ENCODE measurements at regions not wholly inside any gene's neighbourhood (a gene's known extent, or its start where the extent isn't known, plus 50 kb on each side); places are given as distances from the start of the nearest gene placed in this dataset.

- H3K27ac Mint-ChIP-seq, result no peak overlapping the region
- TF ChIP-seq CTCF (conservative IDR thresholded peaks at IDR 0.05), result no peak
- H3K4me1 Mint-ChIP-seq (ENCODE audit: unreplicated experiment), result no peaks in the 10 kb centered on the region
- DNase-seq (ENCODE audit: extremely low spot score, unreplicated experiment), result no peak
- no peak overlapping the region for H3K4me3 Mint-ChIP-seq
- no peaks in the 10 kb centered on the region for H3K36me3 Mint-ChIP-seq
- H3K9me3 Mint-ChIP-seq, result no peaks in the 10 kb centered on the region
- no peaks in the 10 kb centered on the region for H3K27me3 Mint-ChIP-seq
Measured at GRCh38 chr13:89951341-89951740, 1396.1 kb upstream of the MIR17HG start.

DNA sequence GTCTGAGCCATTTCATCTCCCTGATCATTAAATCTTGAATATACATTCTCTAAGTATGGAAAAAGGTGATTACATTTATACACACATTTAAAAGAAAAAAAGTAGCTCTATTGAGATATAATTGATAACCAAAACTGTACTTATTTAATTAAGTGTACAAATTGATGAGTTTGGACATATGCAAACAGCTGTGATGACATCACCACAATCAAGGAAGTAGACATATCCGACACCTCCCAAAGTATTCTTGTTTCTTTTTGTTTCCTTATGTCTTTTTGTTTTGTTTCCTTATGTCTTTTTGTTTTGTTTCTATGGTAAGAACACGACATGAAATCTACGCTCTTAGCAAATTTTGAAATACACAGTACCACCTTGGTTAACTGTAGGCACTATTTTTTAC lies 1393.9 kb upstream of the MIR17HG start:
- no peaks in the 10 kb centered on the region for H3K36me3 Mint-ChIP-seq
- no peak overlapping the region for H3K27ac Mint-ChIP-seq
- no peak for TF ChIP-seq CTCF (conservative IDR thresholded peaks at IDR 0.05)
- no peak for DNase-seq (ENCODE audit: extremely low spot score, unreplicated experiment)
- H3K4me1 Mint-ChIP-seq (ENCODE audit: unreplicated experiment), result no peaks in the 10 kb centered on the region
- H3K9me3 Mint-ChIP-seq, result no peaks in the 10 kb centered on the region
- no peaks in the 10 kb centered on the region for H3K27me3 Mint-ChIP-seq
- H3K4me3 Mint-ChIP-seq, result no peak overlapping the region

DNA sequence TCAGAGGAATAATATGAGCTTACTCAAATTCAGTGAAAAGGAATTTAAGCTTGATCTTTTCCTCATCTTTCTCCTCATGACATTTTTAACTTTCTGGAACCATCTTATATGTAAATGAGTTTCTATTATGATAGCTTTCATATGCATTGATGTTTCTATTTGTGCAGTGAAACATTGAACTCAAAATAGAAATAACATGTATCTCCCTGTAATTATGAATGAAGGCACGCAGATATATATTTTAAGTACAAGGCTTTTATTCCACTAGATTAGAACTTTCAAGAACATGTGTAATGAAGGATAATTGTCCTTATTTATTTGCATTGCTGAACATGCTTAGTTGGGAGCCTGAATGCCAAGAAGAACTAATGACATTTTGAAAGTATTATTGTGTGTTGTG lies 1391.7 kb upstream of the MIR17HG start:
- no peak for TF ChIP-seq CTCF (conservative IDR thresholded peaks at IDR 0.05)
- Mint-ChIP-seq H3K36me3 (no peaks in the 10 kb centered on the region), H3K9me3 (no peaks in the 10 kb centered on the region), H3K4me3 (no peak overlapping the region), H3K27ac (no peak overlapping the region), H3K4me1 (ENCODE audit: unreplicated experiment) (no peaks in the 10 kb centered on the region), H3K27me3 (no peaks in the 10 kb centered on the region)
- no peak for DNase-seq (ENCODE audit: extremely low spot score, unreplicated experiment)

- Mint-ChIP-seq H3K27ac (no peak overlapping the region), H3K27me3 (no peaks in the 10 kb centered on the region), H3K4me1 (ENCODE audit: unreplicated experiment) (peaks cover 9% of the 10 kb centered on the region), H3K36me3 (no peaks in the 10 kb centered on the region), H3K9me3 (no peaks in the 10 kb centered on the region), H3K4me3 (no peak overlapping the region)
- DNase-seq (ENCODE audit: extremely low spot score, unreplicated experiment), result no peak
- no peak for TF ChIP-seq CTCF (conservative IDR thresholded peaks at IDR 0.05)
Measured at GRCh38 chr13:89959074-89959473, 1388.4 kb upstream of the MIR17HG start.

GRCh38 chr13:89965252-89965651 lies 1382.2 kb upstream of the MIR17HG start:
- TF ChIP-seq CTCF (conservative IDR thresholded peaks at IDR 0.05), result no peak
- Mint-ChIP-seq H3K27ac (no peak overlapping the region), H3K36me3 (no peaks in the 10 kb centered on the region), H3K4me1 (ENCODE audit: unreplicated experiment) (peaks cover 10% of the 10 kb centered on the region), H3K4me3 (no peak overlapping the region), H3K27me3 (no peaks in the 10 kb centered on the region), H3K9me3 (no peaks in the 10 kb centered on the region)
- no peak for DNase-seq (ENCODE audit: extremely low spot score, unreplicated experiment)

GRCh38 chr13:89966524-89966923 lies 1381.0 kb upstream of the MIR17HG start:
- no peak for DNase-seq (ENCODE audit: extremely low spot score, unreplicated experiment)
- Mint-ChIP-seq H3K27ac (no peak overlapping the region), H3K36me3 (no peaks in the 10 kb centered on the region), H3K9me3 (no peaks in the 10 kb centered on the region), H3K4me3 (no peak overlapping the region), H3K4me1 (ENCODE audit: unreplicated experiment) (peaks cover 10% of the 10 kb centered on the region), H3K27me3 (no peaks in the 10 kb centered on the region)
- no peak for TF ChIP-seq CTCF (conservative IDR thresholded peaks at IDR 0.05)

Measured in type B pancreatic cell (in vitro differentiated cells).